Coronary artery (tissue), 2 donors: ENCODE measurements at regions not wholly inside any gene's neighbourhood (a gene's known extent, or its start where the extent isn't known, plus 50 kb on each side); places are given as distances from the start of the nearest gene placed in this dataset.
A peak's percentile ranks its signal among the peaks of the same experiment; 100 is the strongest.

ENCODE experiments used
- DNase-seq: peaks from one replicate; pipeline ENCODE4 v3.0.0-alpha.2; 2017; ENCODE audit warnings: low spot score
- H3K27ac ChIP-seq, 2 donors: fragments of 200-600 bp; sonication (generic); one replicate each; pipeline ENCODE4 v1.5.1; 2016 to 2019
- H3K4me3 ChIP-seq: fragments of 200-600 bp; sonication (generic); 2 replicates; pipeline ENCODE4 v1.5.1; 2016; ENCODE audit warnings: mild to moderate bottlenecking, moderate library complexity
- CTCF ChIP-seq: fragments of 200-600 bp; sonication (generic); IDR thresholded peaks from one replicate; pipeline ENCODE4 v1.5.1; 2019; ENCODE audit warnings: antibody characterized with exemption

DNA sequence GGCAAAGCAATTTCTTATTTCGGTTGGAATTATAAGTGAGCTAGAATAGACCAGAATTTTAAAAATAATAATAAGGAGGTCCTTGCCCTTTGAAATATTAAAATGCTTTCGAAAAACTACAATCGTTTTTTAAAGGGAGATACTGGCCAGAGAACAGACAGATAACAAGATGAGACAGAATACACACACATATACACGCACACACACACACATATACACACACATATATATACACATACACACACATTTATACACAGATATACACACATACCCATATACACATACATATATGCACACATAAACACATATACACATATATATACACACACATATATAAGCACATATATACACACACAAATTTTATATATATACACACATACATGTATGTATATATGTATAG, 175.3 kb upstream of the MIR17HG start:
- no peak for DNase-seq
- Histone ChIP-seq H3K4me3 (no peak overlapping the region), H3K27ac (no peak overlapping the region)
- TF ChIP-seq CTCF, result no peak

DNA sequence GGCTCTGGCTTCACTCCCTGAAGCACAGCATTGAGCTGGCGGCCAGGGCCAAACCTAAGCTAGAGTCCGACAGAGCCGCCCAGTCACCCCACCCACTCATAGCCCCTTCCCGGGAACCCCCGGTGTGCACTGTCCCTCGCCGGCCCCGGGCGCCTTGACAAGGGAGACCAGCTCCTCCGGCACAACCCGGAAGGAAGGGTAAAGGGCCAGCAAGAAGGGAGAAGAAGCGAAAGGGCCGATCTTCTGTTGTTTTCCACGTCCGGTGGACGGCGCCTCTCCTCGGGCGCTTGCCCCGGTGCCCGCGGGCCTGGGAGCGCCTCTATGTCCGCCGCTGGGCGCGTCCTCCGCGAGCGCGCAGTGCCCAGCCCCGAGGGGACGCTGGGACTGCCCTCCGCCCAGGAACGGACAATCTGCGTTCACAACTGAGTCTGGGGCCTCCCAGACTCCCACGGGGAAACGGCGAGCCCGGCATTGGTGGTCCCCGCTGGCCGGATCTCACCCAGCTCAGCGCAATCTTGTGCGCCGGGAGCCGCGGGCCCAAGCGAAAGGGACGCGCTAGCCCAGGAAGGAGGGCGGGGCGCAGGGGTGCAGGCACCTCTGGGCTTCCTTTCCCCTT, 172.5 kb upstream of the MIR17HG start:
- no peak for TF ChIP-seq CTCF
- no peak overlapping the region for H3K27ac ChIP-seq
- H3K4me3 ChIP-seq, result peak overlapping the region; percentile 78
- no peak for DNase-seq

- Histone ChIP-seq H3K27ac (no peak overlapping the region), H3K4me3 (no peak overlapping the region)
- no peak for DNase-seq
- no peak for TF ChIP-seq CTCF
These were observed 169.4 kb upstream of the MIR17HG start for GRCh38 chr13:91178099-91178498.

DNA sequence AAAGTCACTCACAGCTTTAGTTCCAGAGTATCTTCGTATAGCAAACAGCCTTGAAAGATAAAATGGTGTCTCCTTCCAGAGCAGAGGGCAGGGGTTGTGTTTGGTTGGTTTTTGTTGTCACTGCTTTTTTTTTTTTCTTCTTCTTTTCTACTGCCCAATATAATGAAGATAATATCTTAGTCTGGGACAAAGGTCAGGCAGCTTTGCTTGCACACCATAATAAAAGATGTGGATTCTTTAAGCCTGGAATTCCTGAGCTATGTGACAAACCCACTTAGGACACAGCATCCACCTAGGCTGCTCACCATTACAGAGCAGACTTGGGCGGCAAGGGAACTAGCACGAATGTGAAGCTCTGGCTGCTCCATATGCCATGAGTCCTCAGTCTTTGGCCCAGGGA, 165.6 kb upstream of the MIR17HG start:
- no peak for DNase-seq
- Histone ChIP-seq H3K4me3 (no peak overlapping the region), H3K27ac (no peak overlapping the region)
- no peak for TF ChIP-seq CTCF

GRCh38 chr13:91184244-91184926, 163.1 kb upstream of the MIR17HG start:
- Histone ChIP-seq H3K4me3 (no peak overlapping the region), H3K27ac (no peak overlapping the region)
- no peak for DNase-seq
- TF ChIP-seq CTCF, result no peak

GRCh38 chr13:91185294-91185863, 162.1 kb upstream of the MIR17HG start:
- TF ChIP-seq CTCF, result no peak
- H3K27ac ChIP-seq, result no peak overlapping the region
- H3K4me3 ChIP-seq, result no peak overlapping the region
- no peak for DNase-seq

- H3K27ac ChIP-seq, result no peak overlapping the region
- no peak overlapping the region for H3K4me3 ChIP-seq
- TF ChIP-seq CTCF, result no peak
- no peak for DNase-seq
These were observed 160.0 kb upstream of the MIR17HG start for GRCh38 chr13:91187522-91187921.
